T-helper 1 cell (primary cell): ENCODE measurements at regions not wholly inside any gene's neighbourhood (a gene's known extent, or its start where the extent isn't known, plus 50 kb on each side); places are given as distances from the start of the nearest gene placed in this dataset.

Experiments used
- DNase-seq, 5 donors: peaks; one replicate each; pipeline ENCODE4 v3.0.0-alpha.2; 2012 to 2020

- no peak for DNase-seq
These were observed 234.4 kb downstream of the BCL11A start for GRCh38 chr2:60319031-60319547.

DNA sequence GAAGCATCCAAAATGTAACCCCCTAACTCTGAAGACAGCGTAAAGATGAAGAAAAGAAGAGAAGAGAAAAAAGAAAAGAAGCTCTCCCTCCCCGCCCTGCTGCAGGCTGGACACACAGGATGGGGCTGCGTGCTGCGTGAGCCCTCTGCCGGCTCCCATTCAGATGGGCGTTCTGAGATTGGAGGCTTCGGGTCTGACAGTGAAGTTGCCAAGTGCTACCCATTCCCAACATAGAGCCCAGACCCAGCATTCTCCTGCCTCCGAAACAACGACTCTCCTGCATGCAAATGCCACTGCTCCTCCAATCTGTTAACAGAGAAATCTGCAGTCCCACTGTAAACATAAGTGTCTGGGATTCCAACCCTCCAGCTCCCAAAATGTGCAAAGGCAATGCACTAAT, 234.9 kb downstream of the BCL11A start:
- DNase-seq, result no peak

- DNase-seq, result no peak
These were observed 235.6 kb downstream of the BCL11A start for GRCh38 chr2:60317844-60318243.

- DNase-seq, result no peak
These were observed 236.4 kb downstream of the BCL11A start for GRCh38 chr2:60317034-60317386.

DNA sequence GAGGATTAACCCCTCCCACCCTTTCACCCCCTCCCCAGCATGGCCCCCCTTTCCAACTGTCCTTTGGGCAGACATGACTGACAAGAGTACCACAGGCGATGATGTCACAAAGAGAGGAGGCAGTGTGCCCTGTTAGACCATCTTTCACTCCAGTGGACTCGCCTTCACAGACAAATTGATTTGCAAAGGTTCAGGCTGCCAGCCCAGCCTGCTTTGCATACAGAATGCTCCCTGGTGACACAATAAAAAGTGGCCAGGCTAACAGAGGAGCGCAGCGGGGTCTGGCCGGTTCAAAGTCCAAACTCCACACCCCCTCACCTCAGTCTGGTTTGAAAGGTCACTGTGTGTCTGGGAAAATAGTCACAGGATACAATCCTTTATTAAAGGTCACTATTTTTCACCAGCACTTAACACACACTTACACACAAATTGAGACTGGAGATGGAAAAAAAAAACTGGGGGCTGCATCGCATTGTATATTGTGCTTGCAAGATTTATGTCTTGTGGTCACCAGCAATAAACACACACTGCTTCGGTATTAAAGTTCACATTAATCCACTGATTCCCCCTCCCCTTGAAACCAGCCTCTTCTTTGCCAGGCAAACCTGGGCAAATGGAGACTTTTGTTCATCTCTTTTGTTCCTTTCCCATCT, 236.9 kb downstream of the BCL11A start:
- no peak for DNase-seq

GRCh38 chr2:60313470-60314172, 239.8 kb downstream of the BCL11A start:
- no peak for DNase-seq

DNA sequence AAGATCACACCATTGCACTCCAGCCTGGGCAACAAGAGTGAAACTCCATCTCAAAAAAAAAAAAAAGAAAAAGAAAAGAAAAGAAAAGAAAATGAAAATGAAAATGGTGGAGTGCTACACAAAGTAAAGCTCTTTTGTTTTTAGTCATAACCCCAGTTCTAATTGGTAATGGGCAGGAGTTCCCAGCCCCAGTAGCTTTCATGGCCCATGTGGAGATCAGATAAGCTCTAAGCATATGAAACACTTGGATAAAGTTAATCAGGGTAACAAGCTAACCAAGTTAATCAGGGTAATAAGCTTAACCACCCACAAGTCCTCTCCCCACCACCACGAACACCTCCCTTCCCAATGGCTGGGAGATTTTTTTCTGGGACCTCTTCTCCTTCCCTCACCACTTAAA, 240.8 kb downstream of the BCL11A start:
- peak in 1 of 5 donors; percentile 65 for DNase-seq

DNA sequence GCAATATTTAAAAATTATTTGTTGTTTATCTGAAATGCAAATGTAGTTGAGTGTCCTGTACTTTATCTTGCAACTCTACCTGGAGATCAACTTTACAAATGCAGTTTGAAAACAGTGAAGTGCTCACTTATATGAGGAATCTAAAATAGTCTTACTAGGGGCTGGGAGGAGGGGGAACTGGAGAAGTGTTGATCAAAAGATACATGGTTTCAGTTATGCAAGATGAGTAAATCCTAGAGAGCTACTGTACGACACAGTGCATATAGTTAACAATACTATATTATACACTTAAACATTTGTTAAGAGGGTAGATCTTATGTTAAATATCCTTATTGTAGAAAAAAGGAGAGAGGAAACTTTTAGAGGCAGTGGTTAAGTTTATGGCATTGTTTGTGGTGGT, 241.9 kb downstream of the BCL11A start:
- peak in 1 of 5 donors; percentile 19 for DNase-seq

DNA sequence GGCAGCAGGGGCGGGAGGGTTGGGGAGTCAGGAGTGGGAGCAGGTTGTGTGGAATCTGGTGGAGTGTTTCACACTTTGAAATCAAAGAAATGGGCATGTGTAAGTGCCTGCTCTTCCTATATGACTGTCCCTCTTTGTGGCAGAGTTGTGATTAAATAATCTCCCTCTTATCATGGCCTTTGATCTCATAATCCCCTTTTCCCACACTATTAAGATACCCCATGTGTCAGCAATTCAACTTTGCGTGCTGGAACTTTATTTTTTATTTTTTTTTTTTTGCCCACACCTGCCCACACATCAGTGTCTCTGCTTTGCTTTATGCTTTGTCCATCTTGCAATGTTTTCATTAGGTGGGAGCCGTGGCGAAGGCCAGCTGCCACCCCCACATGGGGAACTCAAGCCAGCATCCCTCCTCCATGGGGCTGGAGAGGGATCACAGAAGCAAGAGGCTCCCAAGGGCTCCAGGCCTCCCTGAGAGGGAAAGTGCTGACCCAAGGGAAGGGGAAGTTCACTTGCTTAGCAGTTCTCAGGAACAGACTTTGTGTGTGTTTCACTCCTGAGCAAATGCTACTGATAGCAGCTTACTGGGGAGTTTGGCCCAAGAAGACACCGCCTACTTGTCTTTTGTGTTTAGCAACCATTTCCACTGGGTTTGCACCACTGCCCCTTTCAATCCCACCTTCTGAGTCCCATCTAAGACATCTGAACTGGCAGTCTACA, 243.4 kb downstream of the BCL11A start:
- DNase-seq, result no peak

DNA sequence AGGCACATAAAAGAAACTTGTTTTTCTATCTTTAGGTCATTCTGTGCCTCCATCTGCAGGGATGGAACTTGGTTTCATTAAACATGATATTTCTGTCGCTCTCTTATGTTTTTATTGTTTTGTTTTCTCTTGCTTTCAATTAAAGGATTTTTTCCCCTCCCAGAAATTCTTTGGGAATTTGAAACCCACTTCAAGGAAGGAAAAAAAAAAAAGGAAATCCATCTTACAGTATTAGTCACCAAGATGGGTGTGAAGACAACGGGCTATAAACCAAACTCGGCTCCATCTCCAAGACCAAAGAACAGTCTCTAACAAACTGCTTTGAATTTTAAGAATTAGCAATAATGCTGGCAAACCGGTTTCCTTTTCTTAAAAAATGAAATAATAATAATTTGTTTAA, 244.1 kb downstream of the BCL11A start:
- DNase-seq, result no peak

- DNase-seq, result no peak
These were observed 247.1 kb downstream of the BCL11A start for GRCh38 chr2:60306267-60306861.

DNA sequence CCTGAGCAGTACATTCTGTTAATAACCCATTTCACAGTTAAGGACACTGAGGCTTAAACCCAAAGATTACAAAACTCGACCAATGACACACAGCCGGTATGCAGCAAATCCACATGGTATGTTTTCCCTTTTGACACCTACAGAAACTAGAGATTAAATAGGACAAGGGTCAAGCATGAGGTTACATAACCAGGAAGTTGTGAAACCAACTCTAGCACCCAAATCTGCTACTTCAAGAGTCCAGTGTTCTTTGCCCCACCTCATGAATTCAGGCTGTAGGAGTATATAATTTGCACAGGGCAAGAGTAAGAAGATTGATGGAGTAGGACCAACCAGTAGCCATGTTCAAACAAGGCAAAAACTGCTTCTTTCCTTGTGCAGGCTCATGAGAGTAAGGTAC, 249.8 kb downstream of the BCL11A start:
- no peak for DNase-seq

GRCh38 chr2:60302377-60303126, 250.9 kb downstream of the BCL11A start:
- no peak for DNase-seq

GRCh38 chr2:60301726-60302125, 251.7 kb downstream of the BCL11A start:
- DNase-seq, result no peak

DNA sequence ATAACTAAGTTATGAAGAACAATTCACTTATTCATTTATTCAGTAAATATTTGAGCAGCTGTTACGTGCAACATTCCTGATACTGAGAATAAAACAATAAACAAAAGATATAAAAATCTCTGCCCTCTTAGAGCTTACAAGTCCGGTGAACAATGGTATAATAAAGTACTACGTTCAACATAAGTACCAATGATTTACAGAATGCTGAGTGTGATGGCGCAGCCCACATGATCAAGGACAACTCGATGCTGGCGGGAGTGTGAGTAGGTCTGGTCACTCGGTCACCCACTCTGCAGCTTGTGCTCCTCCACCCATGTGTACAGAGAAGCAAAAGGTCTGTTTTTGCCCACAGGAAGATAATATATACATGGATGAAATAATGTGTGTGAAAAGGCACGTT, 254.3 kb downstream of the BCL11A start:
- no peak for DNase-seq

DNA sequence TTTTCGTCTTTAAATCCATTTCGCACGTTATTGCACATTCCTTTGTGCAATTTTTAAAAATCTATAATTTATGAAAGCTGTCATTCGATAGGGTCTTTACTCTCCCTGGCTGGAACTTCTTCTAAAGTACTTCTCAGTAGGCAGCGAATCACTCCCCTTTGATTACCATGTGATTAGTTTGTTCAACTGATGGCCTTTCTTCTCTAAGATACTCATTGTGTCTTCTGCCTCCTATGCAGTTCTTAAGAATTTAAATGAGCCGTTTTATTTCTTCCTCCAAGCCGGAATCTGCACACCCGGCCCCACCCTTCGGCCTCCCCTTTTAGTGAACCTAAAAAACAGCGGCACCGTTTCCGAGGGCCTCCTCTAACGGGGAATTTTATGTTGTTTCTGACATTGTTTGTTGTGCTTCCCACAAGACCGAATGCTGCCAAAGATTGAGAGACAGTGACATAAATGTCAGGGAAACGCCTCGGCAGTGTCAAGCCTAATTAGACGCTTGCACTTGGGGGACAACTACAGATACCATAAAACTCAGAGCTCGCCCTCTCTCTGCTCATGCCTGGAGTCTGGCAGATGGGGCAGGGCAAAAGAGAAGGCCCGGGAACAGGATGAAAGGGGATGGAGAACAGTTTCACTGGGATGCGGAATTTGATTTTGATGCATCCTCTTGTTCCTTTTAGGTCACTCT, 255.3 kb downstream of the BCL11A start:
- no peak for DNase-seq

DNA sequence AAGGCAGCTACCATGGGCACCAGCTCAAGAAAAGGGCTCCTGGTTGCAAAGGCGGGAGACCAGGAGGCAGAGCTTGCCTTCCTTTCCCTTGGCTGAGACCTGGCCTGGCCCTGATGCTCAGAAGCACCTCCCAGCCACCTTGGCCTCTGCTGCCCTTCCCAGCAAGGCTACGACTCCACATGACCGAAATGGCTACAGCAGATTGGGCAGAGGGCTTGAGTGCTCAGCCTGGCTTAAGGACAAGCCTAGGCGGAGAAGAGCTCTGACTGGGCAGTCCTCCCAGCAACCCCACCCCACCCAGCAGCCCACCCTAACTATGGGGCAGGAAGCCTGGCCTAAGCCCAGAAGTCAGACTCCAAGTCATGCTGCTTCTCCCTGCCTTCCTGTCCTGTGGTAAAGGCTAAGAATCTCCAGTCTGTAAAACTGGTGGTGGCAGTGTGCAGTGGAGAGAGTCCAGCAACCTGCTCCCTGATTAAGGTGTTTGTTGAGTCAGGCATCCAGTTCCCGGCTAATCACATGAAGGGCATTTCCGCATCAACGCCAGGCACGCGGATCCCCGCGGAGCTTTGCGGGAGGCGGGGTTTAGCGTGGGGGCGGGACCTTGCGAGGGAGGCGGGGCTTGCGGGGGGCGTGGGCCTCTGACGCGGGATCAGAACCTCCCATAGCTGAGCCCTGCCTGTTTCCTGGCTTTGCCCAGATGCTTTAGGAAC, 256.0 kb downstream of the BCL11A start:
- no peak for DNase-seq

- DNase-seq, result no peak
These were observed 257.1 kb downstream of the BCL11A start for GRCh38 chr2:60296219-60296955.

- no peak for DNase-seq
These were observed 257.9 kb downstream of the BCL11A start for GRCh38 chr2:60295636-60295962.

DNA sequence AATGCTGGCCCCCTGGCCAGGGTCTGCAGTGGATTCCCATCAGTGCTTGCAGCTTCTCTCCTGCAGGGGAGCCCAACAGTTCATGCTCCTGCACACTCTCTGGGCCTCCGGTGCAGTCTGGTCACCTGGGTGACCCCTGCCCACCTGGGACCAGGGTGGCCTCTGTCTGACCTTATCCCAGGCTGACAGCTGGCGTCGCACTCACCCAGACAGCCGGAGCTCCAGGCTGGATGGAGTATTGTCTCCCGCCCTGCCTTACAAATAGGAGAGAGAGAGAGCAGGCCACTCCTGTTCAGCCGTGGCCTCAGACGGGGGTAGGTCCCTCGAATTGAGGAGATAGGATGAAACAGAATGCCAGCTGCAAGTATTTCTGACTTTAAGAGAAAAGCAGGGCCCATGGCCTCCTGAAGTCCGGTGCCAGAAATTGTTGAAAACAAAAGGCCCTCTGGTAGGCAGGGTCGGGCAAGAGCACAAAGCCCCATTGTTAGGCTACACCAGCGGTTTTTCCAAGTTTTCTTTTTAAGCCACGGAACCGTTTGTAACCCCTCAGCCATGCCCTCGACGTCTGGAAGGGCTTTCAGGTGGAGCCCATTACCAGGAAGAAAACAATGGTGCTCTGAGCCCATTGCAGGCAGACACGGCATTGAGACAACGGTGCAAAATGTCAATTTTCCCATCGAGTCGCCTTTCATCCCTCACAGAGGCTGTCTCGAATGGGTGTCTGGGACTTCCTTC, 258.4 kb downstream of the BCL11A start:
- DNase-seq, result no peak
